NB4 (cell line): ENCODE measurements at regions not wholly inside any gene's neighbourhood (a gene's known extent, or its start where the extent isn't known, plus 50 kb on each side); places are given as distances from the start of the nearest gene placed in this dataset.

Source experiments
- MYC ChIP-seq: IDR thresholded peaks from 2 replicates; pipeline ENCODE4 v1.6.1; 2011; ENCODE audit warnings: low read depth, low read length
- POLR2A ChIP-seq: IDR thresholded peaks from 2 replicates; pipeline ENCODE4 v1.6.1; 2011; ENCODE audit warnings: mild to moderate bottlenecking; ENCODE audit not compliant: insufficient read length; ENCODE audit errors: extremely low read depth
- TF ChIP-seq, protein P1 (sequence below): IDR thresholded peaks from one replicate; pipeline ENCODE4 v1.5.1; 2012; ENCODE audit warnings: low read depth, low read length
- TF ChIP-seq, protein P2 (sequence below): IDR thresholded peaks from 2 replicates; pipeline ENCODE4 v1.6.1; 2011; ENCODE audit warnings: low read depth, low read length

DNA sequence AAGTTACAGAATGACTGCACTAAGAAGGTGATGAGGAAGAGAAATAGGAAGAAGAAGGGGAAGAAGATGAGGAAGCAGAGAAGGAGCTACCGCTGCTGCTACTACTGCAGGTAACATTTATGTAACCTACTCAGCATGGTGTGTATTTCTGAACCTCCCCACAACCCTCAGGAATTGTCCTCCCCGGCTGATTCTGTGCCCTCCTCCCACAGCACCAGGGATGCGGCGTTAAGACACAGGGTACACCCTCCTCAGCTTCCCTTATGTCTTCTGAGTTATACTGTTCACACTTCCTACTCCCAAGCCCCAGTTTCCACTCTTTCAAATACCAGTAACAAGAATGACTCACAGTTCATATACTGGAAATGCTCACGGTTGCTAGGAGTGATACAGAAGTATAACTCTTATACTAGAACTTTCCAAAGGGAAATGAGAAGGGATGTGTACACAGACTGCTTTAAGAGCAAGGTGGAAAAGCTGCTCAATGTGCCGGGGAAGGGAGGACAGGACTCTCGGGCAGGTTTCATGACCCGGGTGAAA lies 224.5 kb upstream of the PSMD7 start:
- TF ChIP-seq POLR2A = no peak
- TF ChIP-seq, protein P1, sequence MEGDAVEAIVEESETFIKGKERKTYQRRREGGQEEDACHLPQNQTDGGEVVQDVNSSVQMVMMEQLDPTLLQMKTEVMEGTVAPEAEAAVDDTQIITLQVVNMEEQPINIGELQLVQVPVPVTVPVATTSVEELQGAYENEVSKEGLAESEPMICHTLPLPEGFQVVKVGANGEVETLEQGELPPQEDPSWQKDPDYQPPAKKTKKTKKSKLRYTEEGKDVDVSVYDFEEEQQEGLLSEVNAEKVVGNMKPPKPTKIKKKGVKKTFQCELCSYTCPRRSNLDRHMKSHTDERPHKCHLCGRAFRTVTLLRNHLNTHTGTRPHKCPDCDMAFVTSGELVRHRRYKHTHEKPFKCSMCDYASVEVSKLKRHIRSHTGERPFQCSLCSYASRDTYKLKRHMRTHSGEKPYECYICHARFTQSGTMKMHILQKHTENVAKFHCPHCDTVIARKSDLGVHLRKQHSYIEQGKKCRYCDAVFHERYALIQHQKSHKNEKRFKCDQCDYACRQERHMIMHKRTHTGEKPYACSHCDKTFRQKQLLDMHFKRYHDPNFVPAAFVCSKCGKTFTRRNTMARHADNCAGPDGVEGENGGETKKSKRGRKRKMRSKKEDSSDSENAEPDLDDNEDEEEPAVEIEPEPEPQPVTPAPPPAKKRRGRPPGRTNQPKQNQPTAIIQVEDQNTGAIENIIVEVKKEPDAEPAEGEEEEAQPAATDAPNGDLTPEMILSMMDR = no peak
- no peak for TF ChIP-seq MYC
- TF ChIP-seq, protein P2, sequence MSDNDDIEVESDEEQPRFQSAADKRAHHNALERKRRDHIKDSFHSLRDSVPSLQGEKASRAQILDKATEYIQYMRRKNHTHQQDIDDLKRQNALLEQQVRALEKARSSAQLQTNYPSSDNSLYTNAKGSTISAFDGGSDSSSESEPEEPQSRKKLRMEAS = no peak
